IMR-90 (cell line): ENCODE measurements at regions not wholly inside any gene's neighbourhood (a gene's known extent, or its start where the extent isn't known, plus 50 kb on each side); places are given as distances from the start of the nearest gene placed in this dataset.

Experiments used
- ATAC-seq: fragments of 200-7000 bp; cut with Tn5 transposase; 2 replicates; pipeline ENCODE4 v1.9.1; 2020; ENCODE audit warnings: low read depth, mild to moderate bottlenecking, moderate library complexity
- BruUV-seq: library from RNA; stranded (reverse); fragments of 400-500 nt; replicated peaks from 2 replicates; lab custom pipeline; 2021; lab: Mats Ljungman, UMichigan
- CTCF ChIA-PET: fragments of 300-600 bp; formaldehyde crosslinking; extraction: SDS; loops from one replicate; lab custom pipeline; 2021; ENCODE audit warnings: antibody characterized with exemption; lab: Yijun Ruan, JAX
- POLR2A ChIA-PET: fragments of 300-600 bp; sonication (Branson Sonifier 250); formaldehyde crosslinking; loops from one replicate; lab custom pipeline; 2022; ENCODE audit warnings: antibody characterized with exemption; ENCODE audit not compliant: unreplicated experiment; lab: Charles Lee
- DNase-seq: peaks from one replicate; pipeline ENCODE4 v3.0.0; 2013
- H2AFZ ChIP-seq: replicated peaks from 2 replicates; pipeline ENCODE3; 2013; ENCODE audit warnings: low read length, mild to moderate bottlenecking; ENCODE audit not compliant: poor library complexity
- H2AK5ac ChIP-seq: 2 replicates; pipeline ENCODE4 v1.6.1; 2013; ENCODE audit warnings: low read depth, low read length, inconsistent platforms
- H2AK9ac ChIP-seq: replicated peaks from 2 replicates; pipeline ENCODE3; 2013; ENCODE audit warnings: mild to moderate bottlenecking, low read depth, low read length, moderate library complexity; ENCODE audit not compliant: poor library complexity
- H2BK120ac ChIP-seq: 2 replicates; pipeline ENCODE4 v1.6.1; 2013; ENCODE audit warnings: low read depth, low read length, inconsistent platforms
- H2BK15ac ChIP-seq: 3 replicates; pipeline ENCODE4 v1.6.1; 2013; ENCODE audit warnings: low read depth, low read length, inconsistent platforms
- H2BK20ac ChIP-seq: 2 replicates; pipeline ENCODE4 v1.6.1; 2013; ENCODE audit warnings: low read depth, mild to moderate bottlenecking, inconsistent platforms, low read length, moderate library complexity
- H2BK5ac ChIP-seq: 2 replicates; pipeline ENCODE4 v1.6.1; 2013; ENCODE audit warnings: mild to moderate bottlenecking, low read depth, low read length, inconsistent platforms; ENCODE audit not compliant: poor library complexity, severe bottlenecking
- H3K14ac ChIP-seq: replicated peaks from 2 replicates; pipeline ENCODE4 v1.6.1; 2013; ENCODE audit warnings: low read depth, low read length, inconsistent platforms
- H3K18ac ChIP-seq: 2 replicates; pipeline ENCODE4 v1.6.1; 2013; ENCODE audit warnings: low read depth, low read length, control low read depth
- H3K23ac ChIP-seq: 2 replicates; pipeline ENCODE4 v1.6.1; 2013; ENCODE audit warnings: low read depth, low read length, inconsistent platforms
- H3K27ac ChIP-seq: 2 replicates; pipeline ENCODE4 v1.5.1; 2013; ENCODE audit warnings: mild to moderate bottlenecking, control low read depth, low read length; ENCODE audit not compliant: insufficient read depth
- H3K27me3 ChIP-seq: 2 replicates; pipeline ENCODE4 v1.6.1; 2013; ENCODE audit warnings: low read length; ENCODE audit not compliant: control insufficient read depth, insufficient read depth
- H3K36me3 ChIP-seq: 2 replicates; pipeline ENCODE4 v1.6.1; 2013; ENCODE audit warnings: low read length, mixed read lengths; ENCODE audit not compliant: control insufficient read depth, insufficient read depth
- H3K4ac ChIP-seq: 2 replicates; pipeline ENCODE4 v1.6.1; 2013; ENCODE audit warnings: low read depth, low read length, inconsistent platforms
- H3K4me1 ChIP-seq: 2 replicates; pipeline ENCODE4 v1.6.1; 2013; ENCODE audit warnings: low read length, mixed read lengths; ENCODE audit not compliant: control insufficient read depth, insufficient read depth
- H3K4me2 ChIP-seq: 2 replicates; pipeline ENCODE4 v1.6.1; 2013; ENCODE audit warnings: low read depth, mild to moderate bottlenecking, control low read depth, low read length, moderate library complexity
- H3K4me3 ChIP-seq: 2 replicates; pipeline ENCODE4 v1.5.1; 2013; ENCODE audit warnings: low read depth, mild to moderate bottlenecking, control low read depth, low read length, moderate library complexity; ENCODE audit not compliant: insufficient read depth
- H3K56ac ChIP-seq: 2 replicates; pipeline ENCODE4 v1.6.1; 2013; ENCODE audit warnings: low read length, inconsistent platforms; ENCODE audit not compliant: insufficient read depth; ENCODE audit errors: extremely low read depth
- H3K79me1 ChIP-seq, 2 experiments: 2 replicates each; pipeline ENCODE4 v1.6.1; 2013; ENCODE audit warnings: low read length in 2 of 2, inconsistent platforms in 1 of 2, low read depth in 1 of 2
- H3K9ac ChIP-seq: 2 replicates; pipeline ENCODE4 v1.6.1; 2013; ENCODE audit warnings: low read depth, low read length, control low read depth
- H3K9me1 ChIP-seq: 2 replicates; pipeline ENCODE4 v1.6.1; 2013; ENCODE audit warnings: low read length, inconsistent platforms; ENCODE audit not compliant: insufficient read depth
- H3K9me3 ChIP-seq: 2 replicates; pipeline ENCODE4 v1.6.1; 2013; ENCODE audit warnings: low read length; ENCODE audit not compliant: control insufficient read depth, insufficient read depth
- H4K20me1 ChIP-seq: 2 replicates; pipeline ENCODE4 v1.6.1; 2013; ENCODE audit warnings: low read length, inconsistent platforms; ENCODE audit not compliant: insufficient read depth
- H4K5ac ChIP-seq: 2 replicates; pipeline ENCODE4 v1.6.1; 2013; ENCODE audit warnings: mild to moderate bottlenecking, low read depth, low read length, control low read depth
- H4K8ac ChIP-seq, 2 experiments: 2 replicates each; pipeline ENCODE4 v1.6.1; 2013; ENCODE audit warnings: low read depth in 2 of 2, low read length in 2 of 2, control low read depth in 1 of 2, inconsistent platforms in 1 of 2
- H4K91ac ChIP-seq: 2 replicates; pipeline ENCODE4 v1.6.1; 2013; ENCODE audit warnings: low read depth, low read length, inconsistent platforms; ENCODE audit not compliant: insufficient read depth
- BHLHE40 ChIP-seq: fragments of 150-350 bp; IDR thresholded peaks from 2 replicates; pipeline ENCODE4 v1.6.1; 2016; ENCODE audit warnings: mild to moderate bottlenecking, low read depth, low read length
- WGBS, 2 experiments: methylation state at CpG; one replicate each; pipeline versions ENCODE4 v1.1.5 to v1.1.7; 2013; ENCODE audit warnings: missing lambda C conversion rate in 2 of 2; ENCODE audit not compliant: insufficient read length in 1 of 2; ENCODE audit errors: extremely low coverage in 2 of 2; 5-methylcytosine and 5-hydroxymethylcytosine counted together
- dilution Hi-C: fragments of 300-500 bp; cut with HindIII; formaldehyde crosslinking; loops from one replicate; pipeline ENCODE4 v1.14.3; 2018; ENCODE audit warnings: low sequenced_read_pairs; ENCODE audit not compliant: unreplicated experiment
- in situ Hi-C: fragments of 300-500 bp; cut with MboI; formaldehyde crosslinking; loops from 3 replicates; pipeline ENCODE4 v1.14.3; 2019; ENCODE audit warnings: low sequenced_read_pairs, inconsistent platforms, mixed read lengths
- intact Hi-C: fragments of 100-400 bp; cut with micrococcal nuclease; formaldehyde crosslinking; loops from 2 replicates; pipeline ENCODE4 v1.10.0; 2022
- TF ChIP-seq, protein P1 (sequence below): conservative IDR thresholded peaks from 2 replicates; pipeline ENCODE4 v1.5.1; 2012; ENCODE audit warnings: mild to moderate bottlenecking, low read depth, low read length, improper control_type of control experiment

DNA sequence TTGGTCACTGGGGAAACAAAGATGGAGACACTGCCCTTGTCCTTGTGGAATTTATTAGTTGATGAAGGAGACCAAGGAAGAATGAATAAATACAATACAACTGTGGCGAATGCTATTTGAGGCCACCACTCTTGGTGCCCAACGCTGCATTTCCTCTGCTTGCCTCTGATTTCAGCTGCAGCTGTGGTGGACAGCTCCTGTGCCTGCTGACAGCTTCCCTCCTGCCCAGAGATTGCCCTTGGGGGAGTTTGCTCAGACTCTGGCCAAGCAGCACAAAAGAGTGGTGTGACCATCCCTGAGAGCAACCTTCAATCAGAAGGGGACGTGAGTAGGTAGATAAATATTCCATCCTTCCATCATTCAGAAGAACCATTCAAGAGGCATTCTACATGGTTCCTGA, 64.6 kb upstream of the FHIT start:
- BruUV-seq = no TSS peak
- WGBS, 2 experiments = 0% methylated on average over 1 of the region's 3 CpGs; no CpG with 5 or more reads in 1 of the 2 experiments

More for the DNA sequence above, 64.6 kb upstream of the FHIT start:
- H3K14ac ChIP-seq = no peak overlapping the region
- no peaks in the 10 kb centered on the region for H3K9me3 ChIP-seq
- H2AK5ac ChIP-seq = no peak overlapping the region
- ChIA-PET POLR2A (no interaction called here), CTCF (no interaction called here)
- TF ChIP-seq, protein P1, sequence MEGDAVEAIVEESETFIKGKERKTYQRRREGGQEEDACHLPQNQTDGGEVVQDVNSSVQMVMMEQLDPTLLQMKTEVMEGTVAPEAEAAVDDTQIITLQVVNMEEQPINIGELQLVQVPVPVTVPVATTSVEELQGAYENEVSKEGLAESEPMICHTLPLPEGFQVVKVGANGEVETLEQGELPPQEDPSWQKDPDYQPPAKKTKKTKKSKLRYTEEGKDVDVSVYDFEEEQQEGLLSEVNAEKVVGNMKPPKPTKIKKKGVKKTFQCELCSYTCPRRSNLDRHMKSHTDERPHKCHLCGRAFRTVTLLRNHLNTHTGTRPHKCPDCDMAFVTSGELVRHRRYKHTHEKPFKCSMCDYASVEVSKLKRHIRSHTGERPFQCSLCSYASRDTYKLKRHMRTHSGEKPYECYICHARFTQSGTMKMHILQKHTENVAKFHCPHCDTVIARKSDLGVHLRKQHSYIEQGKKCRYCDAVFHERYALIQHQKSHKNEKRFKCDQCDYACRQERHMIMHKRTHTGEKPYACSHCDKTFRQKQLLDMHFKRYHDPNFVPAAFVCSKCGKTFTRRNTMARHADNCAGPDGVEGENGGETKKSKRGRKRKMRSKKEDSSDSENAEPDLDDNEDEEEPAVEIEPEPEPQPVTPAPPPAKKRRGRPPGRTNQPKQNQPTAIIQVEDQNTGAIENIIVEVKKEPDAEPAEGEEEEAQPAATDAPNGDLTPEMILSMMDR = no peak
- no peak for TF ChIP-seq BHLHE40
- no peak overlapping the region for H4K5ac ChIP-seq
- no peaks in the 10 kb centered on the region for H4K20me1 ChIP-seq
- no peak overlapping the region for H2AFZ ChIP-seq
- dilution Hi-C loops (no loop called here), intact Hi-C loops (no loop called here), in situ Hi-C loops (no loop called here)
- no peak overlapping the region for H2AK9ac ChIP-seq
- no peak overlapping the region for H2BK5ac ChIP-seq
- no peak overlapping the region for H3K56ac ChIP-seq
- no peak overlapping the region for H2BK15ac ChIP-seq
- H3K4me3 ChIP-seq = no peak overlapping the region
- H3K9me1 ChIP-seq = no peaks in the 10 kb centered on the region
- no peaks in the 10 kb centered on the region for H3K36me3 ChIP-seq
- no peaks in the 10 kb centered on the region for H3K27me3 ChIP-seq
- H3K23ac ChIP-seq = no peak overlapping the region
- no peak overlapping the region for H3K4me2 ChIP-seq
- H4K8ac ChIP-seq = no peak overlapping the region
- no peak overlapping the region for H3K27ac ChIP-seq
- H2BK20ac ChIP-seq = no peak overlapping the region
- H3K79me1 ChIP-seq = no peaks in the 10 kb centered on the region
- H2BK120ac ChIP-seq = no peak overlapping the region
- no peak overlapping the region for H3K9ac ChIP-seq
- H3K18ac ChIP-seq = no peak overlapping the region
- H3K4ac ChIP-seq = no peak overlapping the region
- no peaks in the 10 kb centered on the region for H3K4me1 ChIP-seq
- ATAC-seq (no peak), DNase-seq (no peak)
- H4K91ac ChIP-seq = no peak overlapping the region
